ENCODE measurements at regions not wholly inside any gene's neighbourhood (a gene's known extent, or its start where the extent isn't known, plus 50 kb on each side); places are given as distances from the start of the nearest gene placed in this dataset.

- no peak for TF ChIP-seq CTCF (IDR thresholded peaks at IDR 0.05)
- no peaks in the 10 kb centered on the region for H3K4me1 ChIP-seq (ENCODE audit: control insufficient read depth in 1 of 2, insufficient read depth in 1 of 2, low read depth in 1 of 2, low read length in 1 of 2)
- no peaks in the 10 kb centered on the region for H3K36me3 ChIP-seq
- H3K27me3 ChIP-seq = no peaks in the 10 kb centered on the region
- no peak overlapping the region for H3K4me3 ChIP-seq (ENCODE audit: low read depth in 1 of 2, low read length in 1 of 2)
- no peak overlapping the region for H3K27ac ChIP-seq
- no peaks in the 10 kb centered on the region for H3K9me3 ChIP-seq
These were observed 82.8 kb upstream of the KLHL1 start for GRCh38 chr13:70191034-70191433.

- Histone ChIP-seq H3K27me3 (no peaks in the 10 kb centered on the region), H3K4me3 (ENCODE audit: low read depth in 1 of 2, low read length in 1 of 2) (no peak overlapping the region), H3K27ac (no peak overlapping the region), H3K36me3 (no peaks in the 10 kb centered on the region), H3K9me3 (no peaks in the 10 kb centered on the region), H3K4me1 (ENCODE audit: control insufficient read depth in 1 of 2, insufficient read depth in 1 of 2, low read depth in 1 of 2, low read length in 1 of 2) (no peaks in the 10 kb centered on the region)
- TF ChIP-seq CTCF (IDR thresholded peaks at IDR 0.05) = no peak
These were observed 81.7 kb upstream of the KLHL1 start for GRCh38 chr13:70189981-70190380.

GRCh38 chr13:70188567-70188966 lies 80.3 kb upstream of the KLHL1 start:
- TF ChIP-seq CTCF (IDR thresholded peaks at IDR 0.05) = no peak
- Histone ChIP-seq H3K4me1 (ENCODE audit: control insufficient read depth in 1 of 2, insufficient read depth in 1 of 2, low read depth in 1 of 2, low read length in 1 of 2) (no peaks in the 10 kb centered on the region), H3K36me3 (no peaks in the 10 kb centered on the region), H3K27ac (no peak overlapping the region), H3K27me3 (no peaks in the 10 kb centered on the region), H3K4me3 (ENCODE audit: low read depth in 1 of 2, low read length in 1 of 2) (no peak overlapping the region), H3K9me3 (no peaks in the 10 kb centered on the region)

GRCh38 chr13:70183041-70183440 lies 74.8 kb upstream of the KLHL1 start:
- Histone ChIP-seq H3K36me3 (no peaks in the 10 kb centered on the region), H3K27ac (no peak overlapping the region), H3K4me1 (ENCODE audit: control insufficient read depth in 1 of 2, insufficient read depth in 1 of 2, low read depth in 1 of 2, low read length in 1 of 2) (no peaks in the 10 kb centered on the region), H3K4me3 (ENCODE audit: low read depth in 1 of 2, low read length in 1 of 2) (no peak overlapping the region), H3K27me3 (no peaks in the 10 kb centered on the region), H3K9me3 (no peaks in the 10 kb centered on the region)
- no peak for TF ChIP-seq CTCF (IDR thresholded peaks at IDR 0.05)
